Cardiac muscle cell (in vitro differentiated cells and primary cell): ENCODE measurements at regions not wholly inside any gene's neighbourhood (a gene's known extent, or its start where the extent isn't known, plus 50 kb on each side); places are given as distances from the start of the nearest gene placed in this dataset.

Experiments used
- DNase-seq, 2 donors: peaks; one replicate each; pipeline versions ENCODE4 v3.0.0 to v3.0.0-alpha.2; 2010 to 2017; ENCODE audit warnings: low read depth in 1 of 2, low spot score in 1 of 2
- H3K27ac ChIP-seq: fragments of 200-600 bp; sonication (generic); 2 replicates; pipeline ENCODE4 v1.5.1; 2016
- H3K27me3 ChIP-seq: fragments of 200-600 bp; sonication (generic); 2 replicates; pipeline ENCODE4 v1.6.0; 2016; ENCODE audit warnings: control low read depth
- H3K36me3 ChIP-seq: fragments of 200-600 bp; sonication (generic); 2 replicates; pipeline ENCODE4 v1.5.1; 2016; ENCODE audit warnings: control low read depth
- H3K4me1 ChIP-seq: fragments of 200-600 bp; sonication (generic); 2 replicates; pipeline ENCODE4 v1.8.1; 2017; ENCODE audit warnings: low read depth, mild to moderate bottlenecking, mixed run types
- H3K4me3 ChIP-seq: fragments of 200-600 bp; sonication (generic); 2 replicates; pipeline ENCODE4 v1.5.1; 2016; ENCODE audit warnings: mild to moderate bottlenecking
- H3K9me3 ChIP-seq: fragments of 200-600 bp; sonication (generic); 2 replicates; pipeline ENCODE4 v1.5.1; 2017; ENCODE audit warnings: low read depth, mild to moderate bottlenecking, control low read depth
- TF ChIP-seq, protein P1 (sequence below): IDR thresholded peaks from 2 replicates; pipeline ENCODE4 v1.5.1; 2012; ENCODE audit warnings: low read depth, mild to moderate bottlenecking, low read length

DNA sequence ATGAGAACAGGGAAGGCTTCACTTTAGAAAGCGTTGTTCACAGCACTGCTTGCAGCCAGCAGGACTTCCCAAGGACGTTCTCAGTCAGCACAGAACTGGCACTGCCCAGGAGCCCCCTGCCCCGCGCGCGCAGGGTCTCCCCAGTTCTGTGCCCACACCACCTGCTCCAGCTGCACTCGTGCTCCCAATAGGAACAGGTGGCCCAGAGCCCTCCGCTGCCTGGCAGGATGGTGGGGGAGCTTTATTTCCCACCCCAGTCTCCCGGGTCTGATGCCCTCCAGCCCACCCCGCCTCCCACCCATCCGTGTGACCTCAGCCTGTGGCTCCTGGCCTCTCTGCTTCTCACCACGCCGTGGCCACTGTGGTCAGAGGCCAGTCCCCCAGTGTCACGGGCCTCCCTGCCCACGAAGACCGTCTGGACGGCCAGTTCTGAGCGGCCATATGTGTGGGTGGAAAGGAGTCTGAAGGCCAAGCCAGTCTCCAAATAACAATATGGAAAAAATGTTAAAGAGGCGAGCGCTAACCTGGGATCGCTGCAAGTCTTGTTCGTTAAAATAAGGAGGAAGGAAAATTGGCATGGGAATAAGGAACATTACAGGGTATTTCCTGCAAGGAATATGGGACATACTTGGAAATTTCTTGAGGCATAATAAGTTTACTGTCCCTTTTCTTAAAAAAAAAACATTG, 54.6 kb upstream of the PCSK6 start:
- TF ChIP-seq, protein P1, sequence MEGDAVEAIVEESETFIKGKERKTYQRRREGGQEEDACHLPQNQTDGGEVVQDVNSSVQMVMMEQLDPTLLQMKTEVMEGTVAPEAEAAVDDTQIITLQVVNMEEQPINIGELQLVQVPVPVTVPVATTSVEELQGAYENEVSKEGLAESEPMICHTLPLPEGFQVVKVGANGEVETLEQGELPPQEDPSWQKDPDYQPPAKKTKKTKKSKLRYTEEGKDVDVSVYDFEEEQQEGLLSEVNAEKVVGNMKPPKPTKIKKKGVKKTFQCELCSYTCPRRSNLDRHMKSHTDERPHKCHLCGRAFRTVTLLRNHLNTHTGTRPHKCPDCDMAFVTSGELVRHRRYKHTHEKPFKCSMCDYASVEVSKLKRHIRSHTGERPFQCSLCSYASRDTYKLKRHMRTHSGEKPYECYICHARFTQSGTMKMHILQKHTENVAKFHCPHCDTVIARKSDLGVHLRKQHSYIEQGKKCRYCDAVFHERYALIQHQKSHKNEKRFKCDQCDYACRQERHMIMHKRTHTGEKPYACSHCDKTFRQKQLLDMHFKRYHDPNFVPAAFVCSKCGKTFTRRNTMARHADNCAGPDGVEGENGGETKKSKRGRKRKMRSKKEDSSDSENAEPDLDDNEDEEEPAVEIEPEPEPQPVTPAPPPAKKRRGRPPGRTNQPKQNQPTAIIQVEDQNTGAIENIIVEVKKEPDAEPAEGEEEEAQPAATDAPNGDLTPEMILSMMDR, result no peak
- H3K36me3 ChIP-seq, result no peaks in the 10 kb centered on the region
- no peaks in the 10 kb centered on the region for H3K9me3 ChIP-seq
- H3K27me3 ChIP-seq, result peaks cover 4% of the 10 kb centered on the region
- H3K27ac ChIP-seq, result no peak overlapping the region
- no peak overlapping the region for H3K4me3 ChIP-seq
- no peaks in the 10 kb centered on the region for H3K4me1 ChIP-seq
- DNase-seq, result no peak

DNA sequence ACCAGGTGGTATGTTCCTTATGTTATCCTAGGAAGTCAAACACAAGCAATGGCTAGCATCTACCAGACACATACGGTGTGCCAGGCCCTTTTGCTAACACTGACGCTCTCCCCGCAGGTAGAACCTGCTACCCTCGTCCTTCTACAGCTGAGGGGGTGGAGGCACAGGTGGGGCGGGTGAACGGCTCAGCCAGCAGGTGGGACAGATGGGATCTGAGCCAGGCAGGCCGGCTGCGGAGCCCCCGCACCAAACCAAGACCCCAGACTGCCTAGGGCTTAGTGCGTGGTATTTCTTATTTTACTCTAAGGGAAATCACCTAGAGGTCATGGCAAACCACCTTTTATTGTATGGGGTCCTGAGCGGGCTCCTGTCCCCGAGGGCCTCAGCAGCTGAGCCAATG, 53.9 kb upstream of the PCSK6 start:
- TF ChIP-seq, protein P1, result no peak
- H3K27me3 ChIP-seq, result peaks cover 4% of the 10 kb centered on the region
- H3K27ac ChIP-seq, result no peak overlapping the region
- H3K4me1 ChIP-seq, result no peaks in the 10 kb centered on the region
- H3K9me3 ChIP-seq, result no peaks in the 10 kb centered on the region
- no peak for DNase-seq
- H3K4me3 ChIP-seq, result no peak overlapping the region
- H3K36me3 ChIP-seq, result no peaks in the 10 kb centered on the region

DNA sequence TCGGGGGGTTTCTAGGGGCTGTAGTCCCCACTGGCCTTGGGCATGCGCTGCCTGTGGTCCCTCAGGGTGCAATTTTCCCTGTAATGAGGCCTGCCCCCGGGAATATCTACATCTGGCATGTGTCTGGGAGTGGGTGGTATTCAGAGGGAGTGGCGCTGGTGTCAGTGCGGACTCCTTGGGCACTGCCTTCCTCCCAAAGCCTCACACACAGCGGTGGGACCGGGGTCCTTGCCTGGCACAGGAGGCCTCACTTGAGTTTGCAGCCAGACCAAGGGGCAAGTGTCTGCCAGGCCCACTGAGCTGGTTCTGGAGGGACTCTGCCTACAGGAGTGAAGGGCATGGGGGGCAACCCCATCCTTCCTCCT, 53.5 kb upstream of the PCSK6 start:
- TF ChIP-seq, protein P1, result no peak
- no peak overlapping the region for H3K4me3 ChIP-seq
- no peak overlapping the region for H3K27ac ChIP-seq
- no peak for DNase-seq
- peaks cover 4% of the 10 kb centered on the region for H3K27me3 ChIP-seq
- H3K36me3 ChIP-seq, result no peaks in the 10 kb centered on the region
- H3K9me3 ChIP-seq, result no peaks in the 10 kb centered on the region
- H3K4me1 ChIP-seq, result no peaks in the 10 kb centered on the region

DNA sequence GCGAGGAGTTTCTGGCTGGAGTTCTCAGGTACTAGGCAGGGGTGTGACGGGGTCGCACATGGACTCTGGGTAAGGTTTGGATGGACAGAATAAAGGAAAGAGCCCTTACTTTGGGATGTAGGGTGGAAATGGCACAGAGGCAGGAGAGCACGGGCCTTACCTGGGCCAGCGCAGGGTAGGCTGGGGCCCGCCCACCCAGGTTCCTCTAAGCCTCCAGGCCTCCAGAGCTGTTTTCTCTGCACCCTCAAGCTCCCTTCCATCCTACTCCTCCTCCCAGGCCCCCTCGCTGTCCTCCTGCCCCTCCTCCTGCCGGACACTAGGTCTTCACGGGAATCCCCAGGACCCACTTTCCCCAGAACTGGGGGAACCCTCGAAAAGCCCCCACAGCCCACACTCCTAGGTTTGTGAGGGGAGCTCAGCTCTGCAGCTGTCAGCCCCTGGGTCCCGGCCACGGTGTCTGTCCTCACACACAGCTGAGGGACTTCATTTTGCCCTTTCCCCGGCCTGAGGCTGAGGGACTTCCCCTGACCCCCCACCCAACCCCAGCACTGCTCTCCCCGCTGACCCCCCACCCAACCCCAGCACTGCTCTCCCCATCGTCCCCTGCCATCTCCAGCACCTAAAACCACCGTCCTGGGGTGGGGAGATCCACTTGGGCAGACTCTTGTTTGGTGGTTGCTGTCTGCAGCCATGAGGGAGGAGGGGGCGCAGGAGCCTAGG, 53.0 kb upstream of the PCSK6 start:
- Histone ChIP-seq H3K4me1 (no peaks in the 10 kb centered on the region), H3K27ac (no peak overlapping the region), H3K36me3 (no peaks in the 10 kb centered on the region), H3K27me3 (peaks cover 4% of the 10 kb centered on the region), H3K9me3 (no peaks in the 10 kb centered on the region), H3K4me3 (no peak overlapping the region)
- DNase-seq, result no peak
- TF ChIP-seq, protein P1, result no peak

DNA sequence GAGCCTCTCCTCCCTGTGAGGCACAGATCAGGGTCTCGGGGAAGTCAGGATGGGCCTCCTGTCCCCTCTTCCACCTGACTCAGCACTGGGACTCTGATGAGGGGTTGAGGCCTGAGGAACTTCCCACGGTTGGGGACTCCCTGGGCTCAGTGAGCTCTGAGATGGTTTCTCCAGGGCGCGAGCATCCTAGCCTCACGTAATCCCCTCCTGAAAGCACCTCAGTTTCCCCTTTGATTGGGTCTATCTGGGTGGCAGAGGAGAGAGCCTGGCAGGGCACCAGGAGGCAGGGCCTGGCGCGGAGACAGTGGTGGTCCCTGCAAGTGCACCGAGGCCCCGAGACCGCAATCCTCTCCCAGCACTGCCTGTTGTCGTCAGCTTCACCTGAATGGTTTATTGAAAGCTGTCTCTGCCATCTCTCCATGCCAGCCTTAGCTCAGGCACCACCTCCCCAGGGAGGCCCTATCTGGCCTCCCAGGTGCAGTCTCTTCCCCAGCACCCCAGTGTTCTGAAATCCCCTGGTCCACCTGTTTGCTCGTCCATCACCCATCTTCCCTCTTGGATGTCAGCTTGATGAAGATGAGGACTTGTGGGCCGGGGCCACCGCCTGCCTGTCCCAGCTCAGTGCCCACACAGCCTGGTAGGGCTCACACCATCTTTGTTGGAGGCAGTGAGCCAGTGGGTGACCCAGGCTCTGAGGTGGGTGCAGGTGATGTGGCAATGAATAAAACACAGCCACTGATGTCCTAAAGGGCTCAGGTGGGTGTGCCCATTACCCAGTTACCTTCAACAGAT, 52.2 kb upstream of the PCSK6 start:
- Histone ChIP-seq H3K27ac (no peak overlapping the region), H3K4me3 (no peak overlapping the region), H3K36me3 (no peaks in the 10 kb centered on the region), H3K27me3 (peaks cover 4% of the 10 kb centered on the region), H3K9me3 (no peaks in the 10 kb centered on the region), H3K4me1 (no peaks in the 10 kb centered on the region)
- TF ChIP-seq, protein P1, result no peak
- no peak for DNase-seq
